ENCODE measurements at regions not wholly inside any gene's neighbourhood (a gene's known extent, or its start where the extent isn't known, plus 50 kb on each side); places are given as distances from the start of the nearest gene placed in this dataset.

GRCh38 chr18:78125206-78125896 lies 854.3 kb upstream of the SALL3 start:
- no peak for DNase-seq (ENCODE audit: extremely low read depth, low read depth)
- no peak for TF ChIP-seq CTCF (IDR thresholded peaks at IDR 0.05; ENCODE audit: low read depth, low read length)

GRCh38 chr18:78126106-78126505 lies 853.5 kb upstream of the SALL3 start:
- TF ChIP-seq CTCF (IDR thresholded peaks at IDR 0.05; ENCODE audit: low read depth, low read length): no peak
- no peak for DNase-seq (ENCODE audit: extremely low read depth, low read depth)

- DNase-seq (ENCODE audit: extremely low read depth, low read depth): no peak
- no peak for TF ChIP-seq CTCF (IDR thresholded peaks at IDR 0.05; ENCODE audit: low read depth, low read length)
Measured at GRCh38 chr18:78126536-78126935, 853.1 kb upstream of the SALL3 start.

GRCh38 chr18:78127041-78127440 lies 852.6 kb upstream of the SALL3 start:
- DNase-seq (ENCODE audit: extremely low read depth, low read depth): no peak
- TF ChIP-seq CTCF (IDR thresholded peaks at IDR 0.05; ENCODE audit: low read depth, low read length): no peak

- TF ChIP-seq CTCF (IDR thresholded peaks at IDR 0.05; ENCODE audit: low read depth, low read length): no peak
- no peak for DNase-seq (ENCODE audit: extremely low read depth, low read depth)
Measured at GRCh38 chr18:78128004-78128403, 851.6 kb upstream of the SALL3 start.

- TF ChIP-seq CTCF (IDR thresholded peaks at IDR 0.05; ENCODE audit: low read depth, low read length): no peak
- DNase-seq (ENCODE audit: extremely low read depth, low read depth): no peak
Measured at GRCh38 chr18:78129260-78129659, 850.4 kb upstream of the SALL3 start.

GRCh38 chr18:78130232-78131195 lies 849.1 kb upstream of the SALL3 start:
- TF ChIP-seq CTCF (IDR thresholded peaks at IDR 0.05; ENCODE audit: low read depth, low read length): no peak
- DNase-seq (ENCODE audit: extremely low read depth, low read depth): no peak

All from AG09319 (cell line).